B cell (primary cell): ENCODE measurements at regions not wholly inside any gene's neighbourhood (a gene's known extent, or its start where the extent isn't known, plus 50 kb on each side); places are given as distances from the start of the nearest gene placed in this dataset.

ENCODE experiments used
- ATAC-seq: fragments of 200-7000 bp; cut with Tn5 transposase; one replicate; pipeline ENCODE4 v1.10.0; 2021; ENCODE audit warnings: low read depth, mild to moderate bottlenecking, moderate number of reproducible peaks, moderate library complexity
- CTCF ChIA-PET: fragments of 350-600 bp; sonication (Branson Sonifier 250); formaldehyde crosslinking; loops from one replicate; lab custom pipeline; 2021; ENCODE audit warnings: antibody characterized with exemption, inconsistent platforms; lab: Charles Lee
- POLR2A ChIA-PET: fragments of 350-600 bp; sonication (Branson Sonifier 250); formaldehyde crosslinking; loops from one replicate; lab custom pipeline; 2021; ENCODE audit warnings: antibody characterized with exemption; lab: Charles Lee
- DNase-seq: peaks from one replicate; pipeline ENCODE4 v3.0.0; 2013
- H2AFZ ChIP-seq: 2 replicates; pipeline ENCODE4 v1.6.1; 2012; ENCODE audit warnings: mild to moderate bottlenecking, low read depth, low read length; ENCODE audit not compliant: insufficient read depth, poor library complexity, severe bottlenecking
- H3K27ac ChIP-seq, 2 donors: 1 replicate in 1 of 2; 2 replicates in 1 of 2; pipeline ENCODE4 v1.5.1; 2012 to 2013; ENCODE audit warnings: low read length in 2 of 2, mild to moderate bottlenecking in 2 of 2, moderate library complexity in 1 of 2
- H3K27me3 ChIP-seq, 4 experiments: fragments of 200-600 bp in 1 of 4; sonication (generic) in 1 of 4; replicated peaks in 1 of 4; 1 replicate in 2 of 4; 2 replicates in 2 of 4; pipeline versions ENCODE4 v1.6.1 to v1.7.0; 2013 to 2016; ENCODE audit warnings: low read length in 3 of 4, mild to moderate bottlenecking in 2 of 4, mixed read lengths in 1 of 4, moderate library complexity in 1 of 4; ENCODE audit not compliant: insufficient read depth in 4 of 4, control insufficient read depth in 3 of 4; ENCODE audit errors: control extremely low read depth in 1 of 4
- H3K36me3 ChIP-seq, 2 experiments: replicated peaks in 1 of 2; 1 replicate in 1 of 2; 2 replicates in 1 of 2; pipeline versions ENCODE4 v1.6.1 to v1.7.1; 2013; ENCODE audit warnings: low read length in 1 of 2; ENCODE audit not compliant: insufficient read depth in 2 of 2, control insufficient read depth in 1 of 2; ENCODE audit errors: control extremely low read depth in 1 of 2, extremely low read depth in 1 of 2
- H3K4me1 ChIP-seq, 2 donors: fragments of 200-600 bp in 1 of 2; sonication (generic) in 1 of 2; 1 replicate in 1 of 2; 2 replicates in 1 of 2; pipeline versions ENCODE4 v1.5.1 to v1.6.1; 2013 to 2017; ENCODE audit warnings: low read length in 2 of 2; ENCODE audit not compliant: control insufficient read depth in 2 of 2, insufficient read depth in 2 of 2
- H3K4me2 ChIP-seq: replicated peaks from 2 replicates; pipeline ENCODE3; 2012; ENCODE audit warnings: mild to moderate bottlenecking, low read depth, low read length; ENCODE audit not compliant: poor library complexity, severe bottlenecking
- H3K4me3 ChIP-seq, 5 experiments: fragments of 200-600 bp in 1 of 5; sonication (generic) in 1 of 5; 1 replicate in 3 of 5; 2 replicates in 2 of 5; pipeline versions ENCODE4 v1.5.1 to v1.7.0; 2011 to 2016; ENCODE audit warnings: low read length in 4 of 5, mild to moderate bottlenecking in 4 of 5, low read depth in 2 of 5, control low read depth in 1 of 5, moderate library complexity in 1 of 5; ENCODE audit not compliant: insufficient read depth in 1 of 5; ENCODE audit errors: control extremely low read depth in 1 of 5, extremely low read depth in 1 of 5
- H3K79me2 ChIP-seq: fragments of 200-600 bp; sonication (generic); one replicate; pipeline ENCODE4 v1.6.0; 2016; ENCODE audit warnings: low read length; ENCODE audit not compliant: control insufficient read depth, insufficient read depth
- H3K9ac ChIP-seq: fragments of 200-600 bp; sonication (generic); 2 replicates; pipeline ENCODE4 v1.6.1; 2017; ENCODE audit warnings: mild to moderate bottlenecking, low read length, moderate library complexity
- H3K9me3 ChIP-seq, 3 donors: one replicate each; pipeline versions ENCODE4 v1.6.1 to v1.7.1; 2013; ENCODE audit warnings: low read length in 2 of 3; ENCODE audit not compliant: control insufficient read depth in 2 of 3, insufficient read depth in 1 of 3; ENCODE audit errors: control extremely low read depth in 1 of 3
- H4K20me1 ChIP-seq: 2 replicates; pipeline ENCODE4 v1.6.0; 2012; ENCODE audit warnings: mild to moderate bottlenecking, low read length; ENCODE audit not compliant: insufficient read depth, control insufficient read depth, poor library complexity, severe bottlenecking
- H3K27ac Mint-ChIP-seq: one replicate; pipeline ENCODE4 v1.8.0; 2021; ENCODE audit warnings: mixed read lengths
- H3K27me3 Mint-ChIP-seq: one replicate; pipeline ENCODE4 v1.8.0; 2021; ENCODE audit warnings: mixed read lengths
- H3K4me1 Mint-ChIP-seq: one replicate; pipeline ENCODE4 v1.8.0; 2021; ENCODE audit warnings: mixed read lengths
- H3K4me3 Mint-ChIP-seq: one replicate; pipeline ENCODE4 v1.8.0; 2021; ENCODE audit warnings: mixed read lengths
- H3K9me3 Mint-ChIP-seq: one replicate; pipeline ENCODE4 v1.8.0; 2022; ENCODE audit warnings: mixed read lengths; ENCODE audit not compliant: insufficient read depth
- EZH2 ChIP-seq: IDR thresholded peaks from 2 replicates; pipeline ENCODE4 v1.6.1; 2012; ENCODE audit warnings: borderline replicate concordance, low read depth, mild to moderate bottlenecking, moderate library complexity, low read length; ENCODE audit not compliant: insufficient read depth, poor library complexity, severe bottlenecking
- WGBS: methylation state at CpG from one replicate; pipeline ENCODE4 v1.1.5; 2013; ENCODE audit warnings: missing lambda C conversion rate; ENCODE audit not compliant: insufficient coverage; 5-methylcytosine and 5-hydroxymethylcytosine counted together
- intact Hi-C: fragments of 100-400 bp; cut with micrococcal nuclease; formaldehyde crosslinking; loops from one replicate; pipeline ENCODE4 v1.10.0; 2022
- TF ChIP-seq, protein P1 (sequence below): fragments of 200-600 bp; IDR thresholded peaks from one replicate; pipeline ENCODE4 v1.8.0; 2022; ENCODE audit warnings: antibody characterized with exemption, mild to moderate bottlenecking

DNA sequence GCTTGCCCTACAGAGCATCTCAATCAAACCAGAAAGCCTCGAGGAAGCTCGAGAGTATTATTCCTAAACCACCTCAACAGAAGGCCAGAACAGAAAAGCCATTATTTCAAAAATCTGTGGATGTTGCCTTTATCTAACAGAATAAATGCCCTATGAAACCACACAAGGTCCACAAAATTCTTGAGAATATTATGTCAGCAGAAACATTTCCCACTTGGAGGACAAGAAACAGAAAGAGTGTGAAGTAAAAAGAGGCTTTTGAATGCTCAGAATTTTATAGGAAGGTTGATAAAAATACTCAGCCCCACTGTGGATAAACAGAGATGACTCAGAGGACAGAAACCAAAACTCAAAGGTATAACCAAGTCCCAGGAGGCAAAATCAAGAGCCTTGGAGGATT lies 146.4 kb upstream of the LRRC7 start:
- Mint-ChIP-seq H3K4me1 (no peaks in the 10 kb centered on the region), H3K9me3 (no peaks in the 10 kb centered on the region), H3K27ac (no peak overlapping the region), H3K4me3 (no peak overlapping the region), H3K27me3 (no peaks in the 10 kb centered on the region)
- Histone ChIP-seq H2AFZ (no peak overlapping the region), H3K4me1 (no peaks in the 10 kb centered on the region), H3K36me3 (no peaks in the 10 kb centered on the region), H3K79me2 (no peaks in the 10 kb centered on the region), H3K9me3 (no peaks in the 10 kb centered on the region), H3K27me3 (no peaks in the 10 kb centered on the region), H3K4me2 (no peak overlapping the region), H3K9ac (no peak overlapping the region), H3K27ac (no peak overlapping the region), H4K20me1 (no peaks in the 10 kb centered on the region), H3K4me3 (no peak overlapping the region)
- intact Hi-C loops = no loop called here
- TF ChIP-seq, protein P1, sequence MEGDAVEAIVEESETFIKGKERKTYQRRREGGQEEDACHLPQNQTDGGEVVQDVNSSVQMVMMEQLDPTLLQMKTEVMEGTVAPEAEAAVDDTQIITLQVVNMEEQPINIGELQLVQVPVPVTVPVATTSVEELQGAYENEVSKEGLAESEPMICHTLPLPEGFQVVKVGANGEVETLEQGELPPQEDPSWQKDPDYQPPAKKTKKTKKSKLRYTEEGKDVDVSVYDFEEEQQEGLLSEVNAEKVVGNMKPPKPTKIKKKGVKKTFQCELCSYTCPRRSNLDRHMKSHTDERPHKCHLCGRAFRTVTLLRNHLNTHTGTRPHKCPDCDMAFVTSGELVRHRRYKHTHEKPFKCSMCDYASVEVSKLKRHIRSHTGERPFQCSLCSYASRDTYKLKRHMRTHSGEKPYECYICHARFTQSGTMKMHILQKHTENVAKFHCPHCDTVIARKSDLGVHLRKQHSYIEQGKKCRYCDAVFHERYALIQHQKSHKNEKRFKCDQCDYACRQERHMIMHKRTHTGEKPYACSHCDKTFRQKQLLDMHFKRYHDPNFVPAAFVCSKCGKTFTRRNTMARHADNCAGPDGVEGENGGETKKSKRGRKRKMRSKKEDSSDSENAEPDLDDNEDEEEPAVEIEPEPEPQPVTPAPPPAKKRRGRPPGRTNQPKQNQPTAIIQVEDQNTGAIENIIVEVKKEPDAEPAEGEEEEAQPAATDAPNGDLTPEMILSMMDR = no peak
- TF ChIP-seq EZH2 = no peak
- POLR2A ChIA-PET = no interaction called here
- CTCF ChIA-PET = no interaction called here
- no peak for DNase-seq
- WGBS = no CpG with 5 or more reads among the region's 2 CpGs
- no peak for ATAC-seq

GRCh38 chr1:69425871-69426270 lies 141.9 kb upstream of the LRRC7 start:
- H3K27me3 Mint-ChIP-seq = no peaks in the 10 kb centered on the region
- H3K27ac ChIP-seq = no peak overlapping the region
- CTCF ChIA-PET = no interaction called here
- H3K79me2 ChIP-seq = no peaks in the 10 kb centered on the region
- H3K36me3 ChIP-seq = no peaks in the 10 kb centered on the region
- no peaks in the 10 kb centered on the region for H3K4me1 ChIP-seq
- H3K4me1 Mint-ChIP-seq = no peaks in the 10 kb centered on the region
- DNase-seq = no peak
- TF ChIP-seq EZH2 = no peak
- TF ChIP-seq, protein P1 = no peak
- no peak overlapping the region for H3K4me3 ChIP-seq
- intact Hi-C loops = no loop called here
- no peak overlapping the region for H2AFZ ChIP-seq
- H3K4me3 Mint-ChIP-seq = no peak overlapping the region
- no peaks in the 10 kb centered on the region for H4K20me1 ChIP-seq
- POLR2A ChIA-PET = no interaction called here
- H3K27ac Mint-ChIP-seq = no peak overlapping the region
- no peak overlapping the region for H3K4me2 ChIP-seq
- H3K27me3 ChIP-seq = no peaks in the 10 kb centered on the region
- H3K9me3 ChIP-seq = peaks cover 0 to 1% (median 0%) of the 10 kb centered on the region in 3 donors
- H3K9ac ChIP-seq = no peak overlapping the region
- no peak for ATAC-seq
- H3K9me3 Mint-ChIP-seq = no peaks in the 10 kb centered on the region
